Sciatic nerve (tissue), 2 donors: ENCODE measurements at regions not wholly inside any gene's neighbourhood (a gene's known extent, or its start where the extent isn't known, plus 50 kb on each side); places are given as distances from the start of the nearest gene placed in this dataset.

Experiments
- ATAC-seq: fragments of 200-7000 bp; cut with Tn5 transposase; one replicate; pipeline ENCODE4 v1.9.1; 2020; ENCODE audit warnings: mild to moderate bottlenecking, moderate library complexity
- DNase-seq: peaks from one replicate; pipeline ENCODE4 v3.0.0-alpha.2; 2020; ENCODE audit warnings: low spot score
- intact Hi-C: fragments of 100-400 bp; cut with DNase I; formaldehyde crosslinking; loops from one replicate; pipeline ENCODE4 v1.14.2; 2022
- donor health status: DM: no; HTN: no; CAD: no.
- donor health status: DM: no; HTN: no; CAD: no.

- ATAC-seq (no peak), DNase-seq (no peak)
- intact Hi-C loops: no loop called here
Observed at GRCh38 chr2:145137901-145138300, 618.0 kb upstream of the ZEB2 start.

- intact Hi-C loops: no loop called here
- ATAC-seq (no peak), DNase-seq (no peak)
Observed at GRCh38 chr2:145137211-145137610, 617.3 kb upstream of the ZEB2 start.

GRCh38 chr2:145136702-145137101, 616.8 kb upstream of the ZEB2 start:
- ATAC-seq (no peak), DNase-seq (no peak)
- intact Hi-C loops: no loop called here

- intact Hi-C loops: no loop called here
- DNase-seq: no peak
- no peak for ATAC-seq
Observed at GRCh38 chr2:145126146-145126545, 606.2 kb upstream of the ZEB2 start.

GRCh38 chr2:145124085-145124484, 604.2 kb upstream of the ZEB2 start:
- intact Hi-C loops: no loop called here
- no peak for ATAC-seq
- DNase-seq: no peak

GRCh38 chr2:145123606-145124005, 603.7 kb upstream of the ZEB2 start:
- no peak for ATAC-seq

GRCh38 chr2:145119225-145119624, 599.3 kb upstream of the ZEB2 start:
- DNase-seq (no peak), ATAC-seq (no peak)
- intact Hi-C loops: no loop called here

More at GRCh38 chr2:145123606-145124005, 603.7 kb upstream of the ZEB2 start:
- no peak for DNase-seq
- intact Hi-C loops: no loop called here

- DNase-seq (no peak), ATAC-seq (no peak)
- intact Hi-C loops: no loop called here
Observed at GRCh38 chr2:145116834-145117725, 597.2 kb upstream of the ZEB2 start.

- intact Hi-C loops: no loop called here
- DNase-seq (no peak), ATAC-seq (no peak)
Observed at GRCh38 chr2:145116056-145116455, 596.1 kb upstream of the ZEB2 start.

- no peak for DNase-seq
- intact Hi-C loops: no loop called here
- ATAC-seq: no peak
Observed at GRCh38 chr2:145114726-145115125, 594.8 kb upstream of the ZEB2 start.

- intact Hi-C loops: no loop called here
- ATAC-seq (peak; percentile 56), DNase-seq (no peak)
Observed at GRCh38 chr2:145112467-145112866, 592.5 kb upstream of the ZEB2 start.

GRCh38 chr2:145110668-145111356, 590.9 kb upstream of the ZEB2 start:
- intact Hi-C loops: no loop called here
- ATAC-seq: peak; percentile 52
- DNase-seq: no peak

- DNase-seq (no peak), ATAC-seq (no peak)
- intact Hi-C loops: no loop called here
Observed at GRCh38 chr2:145108959-145109710, 589.2 kb upstream of the ZEB2 start.

GRCh38 chr2:145108361-145108778, 588.5 kb upstream of the ZEB2 start:
- no peak for ATAC-seq
- intact Hi-C loops: no loop called here

GRCh38 chr2:145106293-145106692, 586.4 kb upstream of the ZEB2 start:
- intact Hi-C loops: no loop called here
- ATAC-seq: no peak

More at GRCh38 chr2:145108361-145108778, 588.5 kb upstream of the ZEB2 start:
- DNase-seq: no peak

GRCh38 chr2:145102706-145103105, 582.8 kb upstream of the ZEB2 start:
- DNase-seq (no peak), ATAC-seq (no peak)
- intact Hi-C loops: no loop called here

More at GRCh38 chr2:145106293-145106692, 586.4 kb upstream of the ZEB2 start:
- no peak for DNase-seq

GRCh38 chr2:145100301-145100700, 580.4 kb upstream of the ZEB2 start:
- DNase-seq (no peak), ATAC-seq (no peak)
- intact Hi-C loops: no loop called here

GRCh38 chr2:145096582-145096981, 576.7 kb upstream of the ZEB2 start:
- DNase-seq (no peak), ATAC-seq (no peak)
- intact Hi-C loops: no loop called here

- intact Hi-C loops: no loop called here
- ATAC-seq: no peak
- no peak for DNase-seq
Observed at GRCh38 chr2:145095641-145096435, 575.9 kb upstream of the ZEB2 start.
